H9 (cell line): ENCODE measurements at regions not wholly inside any gene's neighbourhood (a gene's known extent, or its start where the extent isn't known, plus 50 kb on each side); places are given as distances from the start of the nearest gene placed in this dataset.

Source experiments
- DNase-seq: peaks from one replicate; pipeline ENCODE4 v3.0.0-alpha.2; 2017
- H2AFZ ChIP-seq: one replicate; pipeline ENCODE4 v1.6.1; 2013; ENCODE audit warnings: mild to moderate bottlenecking, low read length, control low read depth, moderate library complexity
- H2AK5ac ChIP-seq: 2 replicates; pipeline ENCODE4 v1.6.1; 2013; ENCODE audit warnings: low read length, control low read depth, mixed read lengths; ENCODE audit not compliant: insufficient read length
- H2BK120ac ChIP-seq: one replicate; pipeline ENCODE4 v1.6.1; 2013; ENCODE audit warnings: low read depth, mild to moderate bottlenecking, low read length, control low read depth, inconsistent platforms; ENCODE audit not compliant: poor library complexity, severe bottlenecking
- H2BK12ac ChIP-seq: 2 replicates; pipeline ENCODE4 v1.6.1; 2013; ENCODE audit warnings: low read length, control low read depth, mixed read lengths, low read depth; ENCODE audit not compliant: insufficient read length
- H2BK15ac ChIP-seq: 2 replicates; pipeline ENCODE4 v1.6.1; 2013; ENCODE audit warnings: low read depth, low read length, control low read depth
- H2BK20ac ChIP-seq: one replicate; pipeline ENCODE4 v1.6.1; 2013; ENCODE audit warnings: low read depth, mild to moderate bottlenecking, low read length, control low read depth, inconsistent platforms; ENCODE audit not compliant: poor library complexity, severe bottlenecking
- H2BK5ac ChIP-seq: 2 replicates; pipeline ENCODE4 v1.6.1; 2013; ENCODE audit warnings: low read length, control low read depth, mixed read lengths; ENCODE audit not compliant: insufficient read length
- H3K14ac ChIP-seq: 2 replicates; pipeline ENCODE4 v1.6.1; 2013; ENCODE audit warnings: low read length, control low read depth; ENCODE audit not compliant: insufficient read depth
- H3K18ac ChIP-seq: 2 replicates; pipeline ENCODE4 v1.6.1; 2013; ENCODE audit warnings: low read depth, mild to moderate bottlenecking, mixed read lengths, low read length, control low read depth; ENCODE audit not compliant: insufficient read length
- H3K23ac ChIP-seq: 2 replicates; pipeline ENCODE4 v1.6.1; 2013; ENCODE audit warnings: low read length, control low read depth, mixed read lengths, low read depth; ENCODE audit not compliant: insufficient read length
- H3K23me2 ChIP-seq: 2 replicates; pipeline ENCODE4 v1.6.1; 2013; ENCODE audit warnings: low read depth, mild to moderate bottlenecking, mixed read lengths, low read length, control low read depth; ENCODE audit not compliant: insufficient read length, poor library complexity, severe bottlenecking
- H3K27ac ChIP-seq: 2 replicates; pipeline ENCODE4 v1.5.1; 2013; ENCODE audit warnings: low read length, control low read depth, mixed read lengths, low read depth; ENCODE audit not compliant: insufficient read length
- H3K27me3 ChIP-seq: 2 replicates; pipeline ENCODE4 v1.6.1; 2013; ENCODE audit warnings: low read length, control low read depth, inconsistent platforms; ENCODE audit not compliant: insufficient read depth
- H3K4ac ChIP-seq: 2 replicates; pipeline ENCODE4 v1.6.1; 2013; ENCODE audit warnings: low read depth, mild to moderate bottlenecking, control low read depth, inconsistent platforms, low read length, moderate library complexity
- H3K4me1 ChIP-seq: 2 replicates; pipeline ENCODE4 v1.6.1; 2013; ENCODE audit warnings: low read length, control low read depth, inconsistent platforms; ENCODE audit not compliant: insufficient read depth
- H3K4me2 ChIP-seq: 2 replicates; pipeline ENCODE4 v1.6.1; 2013; ENCODE audit warnings: low read length, control low read depth, mixed read lengths; ENCODE audit not compliant: insufficient read length, insufficient read depth
- H3K56ac ChIP-seq: 2 replicates; pipeline ENCODE4 v1.6.1; 2013; ENCODE audit warnings: low read depth, mild to moderate bottlenecking, mixed read lengths, low read length, control low read depth; ENCODE audit not compliant: insufficient read length
- H3K79me1 ChIP-seq: 2 replicates; pipeline ENCODE4 v1.6.1; 2013; ENCODE audit warnings: low read depth, mild to moderate bottlenecking, moderate library complexity, low read length, control low read depth, inconsistent platforms; ENCODE audit not compliant: insufficient read depth, poor library complexity, severe bottlenecking
- H3K79me2 ChIP-seq: 2 replicates; pipeline ENCODE4 v1.6.1; 2013; ENCODE audit warnings: low read length, control low read depth, inconsistent platforms; ENCODE audit not compliant: insufficient read depth
- H3K9ac ChIP-seq: 2 replicates; pipeline ENCODE4 v1.6.1; 2013; ENCODE audit warnings: low read length, control low read depth, mixed read lengths; ENCODE audit not compliant: insufficient read length; ENCODE audit errors: extremely low read depth
- H3K9me3 ChIP-seq: one replicate; pipeline ENCODE4 v1.6.1; 2013; ENCODE audit warnings: low read depth, low read length, inconsistent platforms; ENCODE audit not compliant: control insufficient read depth
- H3T11ph ChIP-seq: one replicate; pipeline ENCODE4 v1.6.1; 2013; ENCODE audit warnings: mild to moderate bottlenecking, low read length, control low read depth, inconsistent platforms
- H4K20me1 ChIP-seq: one replicate; pipeline ENCODE4 v1.6.1; 2013; ENCODE audit not compliant: control insufficient read depth, insufficient read length, insufficient read depth
- H4K5ac ChIP-seq: 2 replicates; pipeline ENCODE4 v1.6.1; 2013; ENCODE audit warnings: low read depth, mild to moderate bottlenecking, mixed read lengths, low read length, control low read depth; ENCODE audit not compliant: insufficient read length
- H4K8ac ChIP-seq: replicated peaks from 2 replicates; pipeline ENCODE4 v1.6.1; 2013; ENCODE audit warnings: low read length, control low read depth, mixed read lengths, low read depth; ENCODE audit not compliant: insufficient read length
- H4K91ac ChIP-seq: 2 replicates; pipeline ENCODE4 v1.6.1; 2013; ENCODE audit warnings: low read depth, mild to moderate bottlenecking, moderate library complexity, mixed read lengths, low read length, control low read depth; ENCODE audit not compliant: insufficient read length
- H3K27ac Mint-ChIP-seq, 3 experiments: 2 replicates in 2 of 3; 3 replicates in 1 of 3; pipeline ENCODE4 v1.8.0; 2020 to 2021; ENCODE audit warnings: mixed read lengths in 3 of 3, mild to moderate bottlenecking in 1 of 3, moderate library complexity in 1 of 3
- H3K27me3 Mint-ChIP-seq: 2 replicates; pipeline ENCODE4 v1.8.0; 2021; ENCODE audit warnings: low read depth, mild to moderate bottlenecking, moderate library complexity, mixed read lengths
- H3K36me3 Mint-ChIP-seq, 3 experiments: 2 replicates in 2 of 3; 3 replicates in 1 of 3; pipeline ENCODE4 v1.8.0; 2020 to 2021; ENCODE audit warnings: low read depth in 3 of 3, mixed read lengths in 3 of 3; ENCODE audit not compliant: insufficient read depth in 1 of 3
- H3K4me1 Mint-ChIP-seq, 2 experiments: 2 replicates each; pipeline ENCODE4 v1.8.0; 2020; ENCODE audit warnings: mixed read lengths in 2 of 2
- H3K4me3 Mint-ChIP-seq, 2 experiments: 2 replicates in 1 of 2; 3 replicates in 1 of 2; pipeline ENCODE4 v1.8.0; 2020 to 2021; ENCODE audit warnings: mild to moderate bottlenecking in 2 of 2, mixed read lengths in 2 of 2, moderate library complexity in 1 of 2
- H3K9me3 Mint-ChIP-seq, 2 experiments: 2 replicates in 1 of 2; 3 replicates in 1 of 2; pipeline ENCODE4 v1.8.0; 2020; ENCODE audit warnings: mild to moderate bottlenecking in 2 of 2, mixed read lengths in 2 of 2, moderate library complexity in 1 of 2
- WGBS: extraction: QIAGEN DNeasy Blood & Tissue Kit; methylation state at CpG from one replicate; pipeline ENCODE4 v1.1.7; 2013; ENCODE audit warnings: missing lambda C conversion rate, low lambda C conversion rate, mixed read lengths; ENCODE audit not compliant: insufficient read length; ENCODE audit errors: extremely low coverage; 5-methylcytosine and 5-hydroxymethylcytosine counted together
- TF ChIP-seq, protein P1 (sequence below): fragments of 200-600 bp; sonication (generic); conservative IDR thresholded peaks from 3 replicates; pipeline ENCODE4 v1.8.0; 2021; ENCODE audit warnings: antibody characterized with exemption, mild to moderate bottlenecking

DNA sequence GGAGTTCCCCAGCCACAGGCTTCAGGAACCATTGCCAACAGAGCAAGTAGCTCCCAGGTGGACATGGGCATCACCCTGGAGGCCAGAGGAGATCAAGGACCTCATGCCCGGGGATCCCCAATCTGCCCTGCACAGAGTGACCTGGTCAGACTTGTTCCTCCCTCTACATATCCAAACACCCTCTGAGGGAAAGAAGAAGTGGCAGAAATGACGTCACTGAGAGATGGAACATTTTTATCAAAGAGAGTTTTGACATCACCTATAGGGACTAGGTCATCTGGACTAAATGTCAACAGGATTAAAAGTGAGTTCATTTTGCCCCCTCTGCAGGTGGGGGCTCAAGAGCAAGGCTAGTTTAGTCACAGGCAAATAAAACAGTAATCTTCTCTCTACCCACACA lies 273.7 kb downstream of the SKAP2 start:
- no peaks in the 10 kb centered on the region for H3K9me3 ChIP-seq
- no peaks in the 10 kb centered on the region for H3K79me1 ChIP-seq
- no peak overlapping the region for H4K8ac ChIP-seq
- H3K4me3 Mint-ChIP-seq, result no peak overlapping the region
- TF ChIP-seq, protein P1, sequence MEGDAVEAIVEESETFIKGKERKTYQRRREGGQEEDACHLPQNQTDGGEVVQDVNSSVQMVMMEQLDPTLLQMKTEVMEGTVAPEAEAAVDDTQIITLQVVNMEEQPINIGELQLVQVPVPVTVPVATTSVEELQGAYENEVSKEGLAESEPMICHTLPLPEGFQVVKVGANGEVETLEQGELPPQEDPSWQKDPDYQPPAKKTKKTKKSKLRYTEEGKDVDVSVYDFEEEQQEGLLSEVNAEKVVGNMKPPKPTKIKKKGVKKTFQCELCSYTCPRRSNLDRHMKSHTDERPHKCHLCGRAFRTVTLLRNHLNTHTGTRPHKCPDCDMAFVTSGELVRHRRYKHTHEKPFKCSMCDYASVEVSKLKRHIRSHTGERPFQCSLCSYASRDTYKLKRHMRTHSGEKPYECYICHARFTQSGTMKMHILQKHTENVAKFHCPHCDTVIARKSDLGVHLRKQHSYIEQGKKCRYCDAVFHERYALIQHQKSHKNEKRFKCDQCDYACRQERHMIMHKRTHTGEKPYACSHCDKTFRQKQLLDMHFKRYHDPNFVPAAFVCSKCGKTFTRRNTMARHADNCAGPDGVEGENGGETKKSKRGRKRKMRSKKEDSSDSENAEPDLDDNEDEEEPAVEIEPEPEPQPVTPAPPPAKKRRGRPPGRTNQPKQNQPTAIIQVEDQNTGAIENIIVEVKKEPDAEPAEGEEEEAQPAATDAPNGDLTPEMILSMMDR, result no peak
- H3K27ac Mint-ChIP-seq, result no peak overlapping the region
- no peak overlapping the region for H3K14ac ChIP-seq
- no peak for DNase-seq
- H3K4ac ChIP-seq, result no peak overlapping the region
- H2BK120ac ChIP-seq, result no peak overlapping the region
- no peak overlapping the region for H2BK12ac ChIP-seq
- no peak overlapping the region for H3K23ac ChIP-seq
- H3K79me2 ChIP-seq, result no peaks in the 10 kb centered on the region
- H4K5ac ChIP-seq, result no peak overlapping the region
- H3K4me1 ChIP-seq, result no peaks in the 10 kb centered on the region; the same call in 1 of the 2 replicates
- peaks cover 11% of the 10 kb centered on the region for H3K27me3 Mint-ChIP-seq
- no peak overlapping the region for H2BK20ac ChIP-seq
- no peaks in the 10 kb centered on the region for H4K20me1 ChIP-seq
- H3K9ac ChIP-seq, result no peak overlapping the region
- H4K91ac ChIP-seq, result no peak overlapping the region
- H3K4me1 Mint-ChIP-seq, result peaks cover 8 to 10% of the 10 kb centered on the region in 2 experiments
- no peak overlapping the region for H3K4me2 ChIP-seq
- no peaks in the 10 kb centered on the region for H3K23me2 ChIP-seq
- H3K9me3 Mint-ChIP-seq, result no peaks in the 10 kb centered on the region; a peak in 1 of 5 replicates
- H2AK5ac ChIP-seq, result no peak overlapping the region
- no peak overlapping the region for H3K27ac ChIP-seq
- H3K56ac ChIP-seq, result no peak overlapping the region
- no peak overlapping the region for H2AFZ ChIP-seq
- no peaks in the 10 kb centered on the region for H3K36me3 Mint-ChIP-seq
- no peak overlapping the region for H2BK5ac ChIP-seq
- H3K18ac ChIP-seq, result no peak overlapping the region
- H3T11ph ChIP-seq, result no peak overlapping the region
- no peak overlapping the region for H2BK15ac ChIP-seq
- H3K27me3 ChIP-seq, result no peaks in the 10 kb centered on the region
- WGBS, result no CpG with 5 or more reads among the region's 2 CpGs
